SK-N-SH (cell line): ENCODE measurements at regions not wholly inside any gene's neighbourhood (a gene's known extent, or its start where the extent isn't known, plus 50 kb on each side); places are given as distances from the start of the nearest gene placed in this dataset.

Source experiments
- CTCF ChIA-PET: fragments of 300-600, 350-600 bp; formaldehyde crosslinking; extraction: SDS; loops from one replicate; lab custom pipeline; 2021; lab: Yijun Ruan, JAX
- POLR2A ChIA-PET: fragments of 350-600 bp; sonication (Branson Sonifier 250); formaldehyde crosslinking; extraction: SDS; loops from one replicate; lab custom pipeline; 2020; ENCODE audit warnings: antibody characterized with exemption, inconsistent platforms; lab: Yijun Ruan, JAX
- DNase-seq: peaks from one replicate; pipeline ENCODE4 v3.0.0; 2012
- H2AFZ ChIP-seq: fragments of 200-600 bp; sonication (generic); 2 replicates; pipeline ENCODE4 v1.8.1; 2016; ENCODE audit warnings: antibody characterized with exemption, mild to moderate bottlenecking, low read depth
- H3F3A ChIP-seq: fragments of 200-600 bp; sonication (generic); replicated peaks from 2 replicates; pipeline ENCODE3; 2016; ENCODE audit warnings: antibody characterized with exemption, mild to moderate bottlenecking; ENCODE audit not compliant: insufficient read depth
- H3K27ac ChIP-seq, 2 experiments: fragments of 200-500 bp in 1 of 2; fragments of 200-600 bp in 1 of 2; sonication (Bioruptor generic) in 1 of 2; sonication (generic), shearing (Covaris generic) in 1 of 2; 2 replicates each; pipeline versions ENCODE4 v1.5.1 to v1.6.1; 2014 to 2016; ENCODE audit warnings: low read depth in 2 of 2, inconsistent platforms in 1 of 2, low read length in 1 of 2, mild to moderate bottlenecking in 1 of 2, mixed read lengths in 1 of 2
- H3K27me3 ChIP-seq: fragments of 200-600 bp; sonication (generic), shearing (Covaris generic); 2 replicates; pipeline ENCODE4 v1.6.1; 2016; ENCODE audit warnings: mixed run types; ENCODE audit not compliant: insufficient read depth
- H3K36me3 ChIP-seq, 2 experiments: fragments of 200-500 bp in 1 of 2; fragments of 200-600 bp in 1 of 2; sonication (Bioruptor generic) in 1 of 2; sonication (generic) in 1 of 2; replicated peaks in 1 of 2; 2 replicates each; pipeline versions ENCODE3 to v1.5.1; 2014 to 2016; ENCODE audit warnings: low read length in 1 of 2, mild to moderate bottlenecking in 1 of 2; ENCODE audit not compliant: insufficient read depth in 2 of 2, control insufficient read depth in 1 of 2
- H3K4me1 ChIP-seq, 2 experiments: fragments of 200-500 bp in 1 of 2; fragments of 200-600 bp in 1 of 2; sonication (Bioruptor generic) in 1 of 2; sonication (generic), shearing (Covaris generic) in 1 of 2; 2 replicates each; pipeline versions ENCODE4 v1.5.1 to v1.6.1; 2014 to 2016; ENCODE audit warnings: low read depth in 1 of 2, low read length in 1 of 2, mixed run types in 1 of 2; ENCODE audit not compliant: insufficient read depth in 2 of 2, control insufficient read depth in 1 of 2
- H3K4me2 ChIP-seq: fragments of 200-600 bp; sonication (generic), shearing (Covaris generic); 2 replicates; pipeline ENCODE4 v1.6.1; 2017; ENCODE audit warnings: mixed run types
- H3K4me3 ChIP-seq, 2 experiments: fragments of 200-500 bp in 1 of 2; fragments of 200-600 bp in 1 of 2; sonication (Bioruptor generic) in 1 of 2; sonication (generic), shearing (Covaris generic) in 1 of 2; 2 replicates each; pipeline versions ENCODE4 v1.5.1 to v1.8.1; 2014 to 2016; ENCODE audit warnings: low read depth in 2 of 2, inconsistent platforms in 1 of 2, low read length in 1 of 2, mild to moderate bottlenecking in 1 of 2, mixed read lengths in 1 of 2, moderate library complexity in 1 of 2
- H3K79me2 ChIP-seq: fragments of 200-600 bp; sonication (generic); 2 replicates; pipeline ENCODE4 v1.8.1; 2017; ENCODE audit warnings: mild to moderate bottlenecking; ENCODE audit not compliant: insufficient read depth
- H3K9ac ChIP-seq: fragments of 200-600 bp; sonication (generic); 2 replicates; pipeline ENCODE4 v1.6.1; 2017; ENCODE audit warnings: mixed run types
- H3K9me2 ChIP-seq: fragments of 200-600 bp; sonication (generic); 2 replicates; pipeline ENCODE4 v1.6.1; 2017; ENCODE audit warnings: mixed run types
- H3K9me3 ChIP-seq: fragments of 200-600 bp; sonication (generic); 2 replicates; pipeline ENCODE4 v1.6.1; 2017; ENCODE audit warnings: mixed run types, mild to moderate bottlenecking, moderate library complexity
- H4K20me1 ChIP-seq: fragments of 200-600 bp; sonication (generic); 2 replicates; pipeline ENCODE4 v1.6.1; 2017; ENCODE audit warnings: mild to moderate bottlenecking, mixed run types; ENCODE audit not compliant: insufficient read depth
- EP300 ChIP-seq, 2 experiments: IDR thresholded peaks; 2 replicates each; pipeline versions ENCODE4 v1.4.0 to v1.6.1; 2012; ENCODE audit warnings: borderline replicate concordance in 1 of 2, low read depth in 1 of 2, low read length in 1 of 2
- EZH2phosphoT487 ChIP-seq: fragments of 200-600 bp; sonication (generic); IDR thresholded peaks from 2 replicates; pipeline ENCODE4 v1.6.1; 2017; ENCODE audit warnings: low read depth, mixed run types, mild to moderate bottlenecking, antibody characterized with exemption, moderate library complexity, borderline replicate concordance
- FOSL2 ChIP-seq: IDR thresholded peaks from 2 replicates; pipeline ENCODE4 v1.4.0; 2012; ENCODE audit warnings: low read depth, mild to moderate bottlenecking, moderate library complexity, borderline replicate concordance
- FOXJ3 ChIP-seq: sonication (generic); formaldehyde crosslinking; IDR thresholded peaks from 2 replicates; pipeline ENCODE4 v1.5.1; 2020; ENCODE audit warnings: mild to moderate bottlenecking, missing genetic modification reagents
- GABPA ChIP-seq: IDR thresholded peaks from 2 replicates; pipeline ENCODE4 v1.4.0; 2012; ENCODE audit warnings: low read depth, mild to moderate bottlenecking
- MXI1 ChIP-seq: IDR thresholded peaks from 2 replicates; pipeline ENCODE4 v1.6.1; 2012; ENCODE audit warnings: mild to moderate bottlenecking, low read depth, low read length, improper control_type of control experiment
- NRF1 ChIP-seq: IDR thresholded peaks from 2 replicates; pipeline ENCODE4 v1.6.1; 2012; ENCODE audit warnings: low read depth, mild to moderate bottlenecking, low read length
- PBX3 ChIP-seq: IDR thresholded peaks from 2 replicates; pipeline ENCODE4; 2012
- RFX5 ChIP-seq: IDR thresholded peaks from 2 replicates; pipeline ENCODE4 v1.6.1; 2012; ENCODE audit warnings: mild to moderate bottlenecking, improper control_type of control experiment, low read length
- TCF12 ChIP-seq: IDR thresholded peaks from 2 replicates; pipeline ENCODE4 v1.4.0; 2012
- USF2 ChIP-seq: fragments of 150-350 bp; IDR thresholded peaks from 2 replicates; pipeline ENCODE4 v1.6.1; 2017; ENCODE audit warnings: antibody characterized with exemption, low read length, low read depth, borderline replicate concordance
- WGBS: methylation state at CpG from one replicate; pipeline ENCODE4 v1.1.6; 2017; ENCODE audit warnings: low lambda C conversion rate; 5-methylcytosine and 5-hydroxymethylcytosine counted together

- TF ChIP-seq TCF12 (no peak), NRF1 (no peak), RFX5 (no peak), FOXJ3 (CRISPR knock-in tag) (no peak), USF2 (no peak), GABPA (no peak), EZH2phosphoT487 (no peak), MXI1 (no peak), PBX3 (no peak)
- CTCF ChIA-PET, result no interaction called here
- Histone ChIP-seq H3K36me3 (no peaks in the 10 kb centered on the region), H3K4me2 (no peak overlapping the region), H3K4me3 (no peak overlapping the region), H3K9me2 (no peaks in the 10 kb centered on the region), H3K9ac (no peak overlapping the region), H3K4me1 (no peaks in the 10 kb centered on the region), H3K9me3 (no peaks in the 10 kb centered on the region), H3K27ac (no peak overlapping the region), H3K27me3 (no peaks in the 10 kb centered on the region), H3K79me2 (no peaks in the 10 kb centered on the region), H2AFZ (no peak overlapping the region), H3F3A (no peaks in the 10 kb centered on the region), H4K20me1 (no peaks in the 10 kb centered on the region)
- WGBS, result 67% methylated on average over 2 of the region's 2 CpGs
- POLR2A ChIA-PET, result no interaction called here
- DNase-seq, result no peak
These were observed 425.9 kb upstream of the PIK3C3 start for GRCh38 chr18:41529093-41529492.

GRCh38 chr18:41526054-41526453 lies 429.0 kb upstream of the PIK3C3 start:
- WGBS, result 25% methylated on average over 1 of the region's 1 CpG
- ChIA-PET CTCF (interaction anchor here (0.7 kb wide), 1 partner anchor 24 kb away, joined by 3 read pairs; no protein-coding TSS in a partner anchor), POLR2A (no interaction called here)
- peak in 1 of 2 experiments; percentile 32; a peak in 1 of 4 replicates for TF ChIP-seq EP300 (IDR thresholded peaks at IDR 0.05; ENCODE audit: borderline replicate concordance in 1 of 2, low read depth in 1 of 2, low read length in 1 of 2)
- no peak for TF ChIP-seq FOSL2
- no peaks in the 10 kb centered on the region for H3F3A ChIP-seq
- H3K9me2 ChIP-seq, result no peaks in the 10 kb centered on the region
- no peaks in the 10 kb centered on the region for H3K27me3 ChIP-seq
- H3K9ac ChIP-seq, result no peak overlapping the region
- no peaks in the 10 kb centered on the region for H3K9me3 ChIP-seq
- no peaks in the 10 kb centered on the region for H4K20me1 ChIP-seq
- no peak overlapping the region for H3K4me3 ChIP-seq
- no peaks in the 10 kb centered on the region for H3K4me1 ChIP-seq
- no peaks in the 10 kb centered on the region for H3K36me3 ChIP-seq
- no peak for DNase-seq
- H3K4me2 ChIP-seq, result no peak overlapping the region
- H3K27ac ChIP-seq, result no peak overlapping the region
- H2AFZ ChIP-seq, result no peak overlapping the region
- H3K79me2 ChIP-seq, result no peaks in the 10 kb centered on the region
